ENCODE measurements at regions not wholly inside any gene's neighbourhood (a gene's known extent, or its start where the extent isn't known, plus 50 kb on each side); places are given as distances from the start of the nearest gene placed in this dataset.

DNA sequence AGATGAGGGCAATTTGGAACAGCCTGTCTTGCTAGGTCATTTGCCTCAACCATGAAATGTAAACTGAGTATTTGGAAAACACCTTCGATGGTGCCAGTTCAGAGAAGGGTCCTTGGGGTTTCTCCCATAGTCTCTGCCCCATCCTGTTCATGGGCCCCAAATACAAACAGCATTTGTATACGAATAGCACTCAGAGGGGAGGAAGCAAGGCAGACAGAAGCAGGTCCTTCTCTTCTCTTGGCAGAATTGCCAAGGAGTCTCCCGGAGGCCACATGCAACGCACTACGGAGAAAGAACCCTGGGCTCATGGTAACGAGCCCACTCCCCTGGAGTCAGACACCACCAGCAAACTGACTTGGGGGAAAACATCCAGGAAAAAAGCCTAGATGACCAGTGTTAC is 162.1 kb downstream of the RAB11FIP2 start:
- no peak for DNase-seq

DNA sequence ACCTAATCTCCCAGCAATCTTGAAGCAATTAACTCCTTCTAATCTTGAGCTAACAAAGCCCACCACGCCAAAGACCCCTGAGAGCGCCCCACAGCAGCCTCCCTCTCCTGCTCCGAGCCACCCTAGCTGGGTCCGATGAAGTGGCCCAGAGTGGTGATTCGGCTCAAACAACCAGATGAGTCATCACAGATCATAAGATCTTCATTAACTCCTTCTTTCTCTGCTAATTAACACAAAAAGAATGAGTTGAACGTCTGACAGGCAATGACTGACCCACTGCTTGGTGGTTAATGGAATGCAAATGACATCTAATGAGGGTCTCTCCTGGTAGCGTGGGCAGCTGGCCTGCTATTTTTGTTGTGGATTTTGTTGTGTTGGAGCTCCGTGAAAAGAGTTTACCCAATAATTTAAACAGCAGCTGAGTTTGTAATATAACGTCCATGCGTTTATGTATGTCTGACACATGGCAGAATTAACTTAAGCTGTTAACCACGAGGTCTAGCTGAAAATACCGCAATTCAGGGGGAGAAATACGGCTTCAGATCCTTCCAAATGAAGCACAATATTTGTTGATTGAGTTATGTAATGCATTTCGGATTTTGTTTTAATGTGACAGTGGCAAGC is 161.4 kb downstream of the RAB11FIP2 start:
- DNase-seq = no peak

DNA sequence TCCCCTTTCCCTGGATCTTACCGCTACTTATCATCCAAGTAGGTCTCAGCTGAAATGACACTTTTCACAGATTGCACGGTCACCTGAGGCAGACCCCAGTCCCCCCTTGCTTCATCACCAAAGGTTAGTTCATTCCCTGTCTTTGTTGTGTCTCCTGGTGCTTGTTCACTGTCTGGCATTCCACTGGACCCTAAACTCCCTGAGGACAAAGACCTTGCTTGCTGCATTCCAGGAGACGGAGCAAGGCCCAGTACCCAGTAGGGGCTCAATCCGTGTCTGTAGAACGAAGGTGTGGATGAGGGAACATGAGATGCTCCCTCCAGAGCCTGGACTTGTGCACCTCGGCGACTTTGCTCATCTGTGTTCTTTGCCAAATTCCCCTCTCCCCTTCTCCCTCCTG is 160.0 kb downstream of the RAB11FIP2 start:
- no peak for DNase-seq

DNA sequence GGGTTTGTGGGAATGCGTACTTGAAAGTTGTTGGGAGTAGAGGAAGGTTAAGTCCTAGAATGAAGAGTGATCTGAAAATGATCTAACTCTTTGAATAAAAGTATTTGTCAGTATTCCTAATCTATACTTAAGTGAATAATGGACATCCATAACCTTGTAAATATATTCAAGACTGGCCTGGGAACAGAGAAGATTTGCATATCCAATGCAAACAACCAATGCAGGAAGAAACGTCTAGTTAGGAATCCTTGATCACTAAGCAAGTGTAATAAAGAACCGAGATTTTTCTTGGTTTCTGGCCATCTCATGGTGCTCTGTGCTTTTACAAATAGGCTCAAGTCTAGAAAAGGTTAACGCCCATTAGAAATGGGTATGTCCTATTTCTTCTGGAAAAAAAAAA is 157.1 kb downstream of the RAB11FIP2 start:
- DNase-seq = no peak

GRCh38 chr10:117892681-117893220 is 154.0 kb downstream of the RAB11FIP2 start:
- no peak for DNase-seq

GRCh38 chr10:117894339-117894738 is 152.4 kb downstream of the RAB11FIP2 start:
- no peak for DNase-seq

DNA sequence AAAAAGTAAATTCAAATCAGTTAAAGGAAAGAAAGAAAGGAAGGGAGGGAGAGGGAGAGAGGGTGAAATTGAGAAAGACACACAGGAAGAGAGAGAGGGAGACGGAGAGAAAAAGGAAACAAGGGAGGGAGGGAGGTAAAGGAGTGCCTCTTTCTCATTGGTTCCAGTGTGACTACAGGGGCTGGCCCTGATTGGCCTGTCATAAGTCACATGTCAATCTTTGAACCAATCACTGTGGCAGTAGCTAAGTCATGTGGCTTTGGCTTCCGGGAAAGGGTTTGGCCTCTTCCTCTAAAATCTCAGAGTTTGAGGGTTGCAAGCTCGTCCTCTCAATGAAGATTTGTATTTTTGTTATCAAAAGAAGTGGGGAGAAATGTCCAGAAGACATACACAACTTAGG is 150.2 kb downstream of the RAB11FIP2 start:
- DNase-seq = no peak

GRCh38 chr10:117899181-117899683 is 147.5 kb downstream of the RAB11FIP2 start:
- no peak for DNase-seq

GRCh38 chr10:117900280-117900679 is 146.5 kb downstream of the RAB11FIP2 start:
- DNase-seq = no peak

DNA sequence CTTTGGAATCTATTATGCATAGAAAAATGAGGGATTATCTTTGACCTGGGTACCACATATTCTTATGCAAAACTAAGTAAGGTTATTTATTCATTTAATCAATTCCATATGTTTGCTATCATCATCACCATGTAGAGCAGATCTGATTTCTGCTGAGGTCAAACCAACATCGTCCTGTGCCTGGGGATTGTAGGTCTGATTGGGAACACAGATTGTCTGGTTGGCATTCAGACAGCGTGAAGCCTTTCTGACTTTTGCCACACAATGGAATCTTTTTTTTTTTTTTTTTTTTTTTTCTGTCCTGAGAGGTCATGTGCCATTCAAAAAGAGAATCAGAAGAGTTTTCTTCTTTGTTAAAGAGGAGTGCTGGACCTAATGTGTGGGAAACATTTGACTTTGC is 142.9 kb downstream of the RAB11FIP2 start:
- no peak for DNase-seq

GRCh38 chr10:117905404-117905803 is 141.3 kb downstream of the RAB11FIP2 start:
- no peak for DNase-seq

GRCh38 chr10:117911684-117912083 is 135.1 kb downstream of the RAB11FIP2 start:
- no peak for DNase-seq

- no peak for DNase-seq
These were observed 132.4 kb downstream of the RAB11FIP2 start for GRCh38 chr10:117914334-117914733.

- no peak for DNase-seq
These were observed 125.8 kb downstream of the RAB11FIP2 start for GRCh38 chr10:117920956-117921355.

DNA sequence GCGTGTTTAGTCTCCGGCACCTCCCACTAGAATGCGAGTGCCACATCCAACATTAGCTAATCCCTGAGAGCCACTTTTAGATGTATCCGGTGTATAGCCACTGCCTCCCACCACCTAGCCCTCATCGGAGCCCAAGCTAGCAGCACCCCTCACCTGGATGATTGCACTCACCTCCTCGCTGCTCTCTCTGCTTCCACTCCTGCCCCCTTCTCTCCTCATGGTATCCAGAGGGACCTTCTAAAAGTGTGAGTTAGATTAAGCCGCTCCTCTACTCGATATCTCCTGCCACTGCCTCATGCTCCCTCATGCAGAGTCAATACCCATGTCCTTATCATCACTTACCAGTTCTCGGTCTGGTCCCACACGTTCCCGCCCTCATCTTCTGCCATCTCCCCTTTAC is 125.3 kb downstream of the RAB11FIP2 start:
- no peak for DNase-seq

GRCh38 chr10:117924820-117925219 is 121.9 kb downstream of the RAB11FIP2 start:
- DNase-seq = no peak

- no peak for DNase-seq
These were observed 121.4 kb downstream of the RAB11FIP2 start for GRCh38 chr10:117925369-117925768.

GRCh38 chr10:117926491-117926890 is 120.2 kb downstream of the RAB11FIP2 start:
- no peak for DNase-seq

GRCh38 chr10:117927332-117927731 is 119.4 kb downstream of the RAB11FIP2 start:
- no peak for DNase-seq

DNA sequence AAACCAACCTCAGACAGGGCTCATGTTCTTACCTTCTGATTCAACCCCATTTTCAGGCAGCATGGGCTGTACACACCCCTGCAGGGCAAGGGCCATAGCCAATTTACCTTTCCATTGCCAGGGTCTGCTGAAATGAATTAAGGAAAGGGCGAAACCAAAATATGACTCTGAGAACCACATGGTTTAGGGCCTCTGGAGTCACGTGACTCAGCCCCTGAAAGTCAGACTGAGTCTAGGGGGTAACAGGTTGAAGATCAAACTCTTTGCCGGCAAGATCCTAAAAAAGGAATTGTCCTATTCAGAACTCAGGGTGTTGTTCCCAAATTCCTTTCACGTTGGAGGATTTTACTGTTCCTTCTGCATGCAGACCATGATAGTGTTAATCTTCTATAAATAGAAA is 118.9 kb downstream of the RAB11FIP2 start:
- no peak for DNase-seq

DNA sequence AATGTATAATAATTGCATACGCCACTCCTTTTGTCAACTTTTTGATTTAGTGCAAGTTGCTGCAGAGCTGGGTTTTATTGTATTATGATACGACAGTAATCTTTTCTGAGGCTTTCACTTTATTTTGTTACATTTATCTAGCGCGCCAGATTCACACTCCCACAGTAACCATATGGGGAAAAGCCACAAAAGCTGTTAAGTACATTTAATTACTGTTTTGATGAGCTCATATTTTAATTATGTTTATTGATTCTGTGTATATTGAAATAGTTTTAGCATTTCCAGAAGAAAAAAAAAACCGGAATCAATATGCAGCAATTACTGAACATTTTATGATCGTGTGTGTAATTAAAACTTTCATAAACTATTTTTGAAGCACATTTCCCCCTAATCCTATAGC is 118.5 kb downstream of the RAB11FIP2 start:
- DNase-seq = no peak

GRCh38 chr10:117928741-117929140 is 118.0 kb downstream of the RAB11FIP2 start:
- no peak for DNase-seq

DNA sequence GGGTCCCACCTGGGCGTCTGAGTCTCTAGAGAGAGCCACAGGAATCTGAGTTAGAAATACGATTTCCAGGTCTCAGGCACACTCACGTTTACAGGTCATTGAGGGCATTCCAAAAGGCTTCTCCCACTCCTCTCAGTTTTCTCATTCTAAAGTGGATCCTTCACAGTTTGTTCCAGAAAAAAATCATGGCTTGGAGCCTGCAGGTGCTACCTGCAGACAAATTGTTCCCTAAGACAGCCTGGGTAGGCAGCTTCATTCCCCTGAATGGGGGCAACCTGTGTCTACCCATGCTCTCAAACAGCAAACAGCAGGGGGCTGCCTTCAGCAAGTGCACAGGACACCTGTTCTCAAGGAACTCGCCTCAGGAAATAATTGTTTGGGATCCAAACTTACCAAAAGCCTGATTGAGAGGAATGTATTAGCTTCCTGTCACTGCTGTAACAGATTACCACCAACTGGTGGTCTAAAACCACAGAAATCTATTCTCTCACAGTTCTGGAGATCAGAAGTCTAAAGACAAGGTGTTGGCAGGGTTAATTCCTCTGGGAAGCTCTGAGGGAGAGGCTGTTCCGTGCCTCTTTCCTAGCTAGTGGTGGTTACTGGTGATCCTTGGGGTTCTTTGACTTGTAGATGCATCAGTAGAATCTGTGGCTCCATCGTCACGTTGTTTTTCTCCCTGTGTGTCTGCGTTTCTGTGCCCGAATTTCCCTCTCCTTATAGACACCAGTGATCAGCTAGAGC is 117.2 kb downstream of the RAB11FIP2 start:
- no peak for DNase-seq

DNA sequence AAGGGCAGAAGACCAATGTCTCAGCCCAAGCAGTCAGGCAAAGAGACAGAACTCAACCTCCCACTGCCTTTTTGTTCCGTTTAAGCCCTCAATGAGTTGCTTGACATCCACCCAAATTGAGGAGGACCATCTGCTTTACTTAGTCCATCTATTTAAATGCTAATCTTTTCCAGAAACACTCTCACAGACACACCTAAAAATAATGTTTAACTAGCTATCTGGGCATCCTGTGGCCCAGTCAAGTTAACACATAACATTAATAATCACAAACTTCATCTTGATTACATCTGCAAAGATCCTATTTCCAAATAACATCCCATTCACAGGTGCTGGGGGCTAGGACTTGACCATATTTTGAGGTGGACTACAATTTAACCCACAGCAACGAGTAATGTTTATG is 115.7 kb downstream of the RAB11FIP2 start:
- DNase-seq = no peak

Measured in stimulated activated CD8-positive, alpha-beta memory T cell treated with anti-CD3 and anti-CD28 coated beads, Interleukin-4, amount 100 ng/mL, for 48 hours (primary cell).